Inferior parietal cortex (tissue), 1 donor: ENCODE measurements at regions not wholly inside any gene's neighbourhood (a gene's known extent, or its start where the extent isn't known, plus 50 kb on each side); places are given as distances from the start of the nearest gene placed in this dataset.

Experiments used
- DNase-seq: peaks from one replicate; pipeline ENCODE4 v3.0.0-alpha.2; 2016; ENCODE audit errors: extremely low spot score

DNA sequence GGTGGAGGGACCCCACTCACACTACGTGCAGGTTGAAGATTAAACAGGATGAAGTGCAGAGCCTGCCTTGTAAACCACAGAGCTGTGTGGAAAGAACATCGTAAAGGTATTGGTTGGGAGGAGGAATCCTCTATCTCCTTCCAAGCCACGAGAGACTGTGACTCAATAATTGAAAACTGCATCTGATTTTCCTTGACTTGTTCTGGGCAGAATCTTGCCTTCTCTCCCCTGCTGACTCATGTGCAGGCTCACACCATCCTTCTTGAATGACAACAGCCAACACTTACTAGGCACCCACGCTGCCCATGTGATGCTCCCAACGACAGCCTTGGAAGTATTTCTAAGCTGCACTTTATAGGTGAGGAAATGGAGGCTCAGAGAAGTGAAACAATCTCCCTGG lies 563.0 kb downstream of the MIAT start:
- DNase-seq = peak; percentile 25

DNA sequence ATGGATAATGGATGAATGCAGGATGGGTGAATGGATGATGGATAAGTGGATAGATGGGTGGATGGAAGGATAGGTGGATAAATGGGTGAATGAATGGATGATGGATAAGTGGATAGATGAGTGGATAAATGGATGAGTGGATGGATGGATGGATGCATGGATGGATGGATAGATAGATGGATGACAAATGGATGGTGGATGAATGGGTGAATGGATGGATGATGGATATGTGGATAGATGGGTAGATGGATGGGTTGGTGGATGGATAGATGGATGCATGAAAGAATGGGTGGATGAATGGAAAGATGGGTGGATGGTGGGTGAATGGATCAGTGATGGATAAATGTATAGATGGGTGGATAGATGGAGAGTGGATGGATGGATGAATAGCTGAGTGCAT lies 564.8 kb downstream of the MIAT start:
- DNase-seq = no peak

DNA sequence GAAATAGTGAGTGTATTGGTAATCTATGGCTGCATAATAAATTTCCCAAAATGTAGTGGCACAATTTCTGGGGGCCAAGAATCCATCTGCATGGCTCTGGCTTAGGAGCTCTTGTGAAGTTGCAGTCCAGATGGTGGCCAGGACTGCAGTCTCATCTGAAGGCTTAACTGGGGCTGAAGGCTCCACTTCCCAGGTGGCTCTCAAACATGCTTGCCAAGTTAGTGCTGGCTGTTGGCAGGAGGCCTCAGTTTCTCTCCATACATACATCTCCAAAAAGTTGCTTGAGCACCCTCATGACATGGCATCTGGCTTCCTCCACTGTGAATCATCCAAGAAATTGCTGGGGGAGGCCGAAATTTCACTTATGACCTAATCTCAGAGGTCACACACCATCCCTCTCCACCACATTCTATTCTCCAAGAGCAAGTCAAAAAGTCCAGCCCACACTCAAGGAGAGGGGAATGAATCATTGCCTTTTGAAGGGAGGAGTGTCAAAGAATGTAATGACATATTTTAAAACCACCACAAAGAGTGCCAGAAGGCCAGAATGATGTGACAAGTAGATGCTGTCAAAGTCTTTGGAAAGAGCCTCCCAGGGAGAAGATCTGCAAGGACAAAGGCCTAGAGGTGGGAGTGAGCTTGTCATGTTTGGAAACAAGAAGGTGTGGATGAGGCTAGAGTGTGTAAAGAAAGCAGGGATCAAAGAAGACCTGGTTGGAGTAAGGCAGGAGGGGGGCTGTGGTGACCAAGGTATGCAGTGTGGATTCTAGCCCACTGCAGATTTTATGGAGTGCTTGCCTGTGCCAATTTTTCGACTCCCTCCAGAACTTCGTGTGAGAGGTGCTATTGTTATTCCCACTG lies 566.2 kb downstream of the MIAT start:
- no peak for DNase-seq

DNA sequence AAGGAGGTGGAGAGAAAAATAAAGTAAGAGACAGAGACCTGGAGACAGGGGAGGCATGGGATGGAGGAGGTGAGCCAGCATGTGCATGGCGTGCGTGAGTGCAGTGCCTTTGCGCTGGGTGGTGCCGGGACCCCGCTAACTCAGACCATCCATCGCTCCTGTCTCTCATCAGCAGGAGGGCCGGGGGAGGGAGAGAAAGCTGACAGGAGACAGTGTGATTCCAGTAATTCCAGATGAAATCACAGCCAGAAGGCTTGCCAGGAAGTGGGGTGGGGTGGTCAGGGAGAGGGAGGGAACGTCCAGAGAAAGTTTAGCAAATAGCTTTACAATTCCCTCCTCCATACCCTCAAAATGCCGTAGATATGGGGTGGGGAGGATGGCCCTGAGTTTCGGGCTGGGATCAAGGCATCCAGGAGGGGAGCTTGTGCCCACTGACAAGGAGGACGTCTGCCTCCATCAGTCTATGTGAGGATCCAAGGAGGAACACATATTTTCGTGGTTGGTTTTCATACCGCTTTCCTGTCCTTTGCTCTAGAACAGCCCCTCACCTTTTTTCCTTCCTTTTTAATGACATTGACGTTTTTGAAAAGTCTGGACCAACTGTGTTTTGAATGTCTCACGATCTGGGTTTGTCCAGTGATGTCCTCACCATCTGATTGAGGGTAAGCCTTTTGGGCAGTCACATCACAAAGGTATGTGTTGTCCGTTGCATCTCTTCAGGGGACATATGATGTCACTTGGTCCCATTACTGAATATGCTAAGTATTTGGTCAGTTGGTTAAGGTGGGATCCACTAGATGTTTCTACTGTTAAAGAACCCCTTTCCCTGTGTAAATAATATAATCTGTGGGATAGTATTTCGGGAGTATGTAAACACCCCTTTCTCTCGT lies 567.3 kb downstream of the MIAT start:
- no peak for DNase-seq

DNA sequence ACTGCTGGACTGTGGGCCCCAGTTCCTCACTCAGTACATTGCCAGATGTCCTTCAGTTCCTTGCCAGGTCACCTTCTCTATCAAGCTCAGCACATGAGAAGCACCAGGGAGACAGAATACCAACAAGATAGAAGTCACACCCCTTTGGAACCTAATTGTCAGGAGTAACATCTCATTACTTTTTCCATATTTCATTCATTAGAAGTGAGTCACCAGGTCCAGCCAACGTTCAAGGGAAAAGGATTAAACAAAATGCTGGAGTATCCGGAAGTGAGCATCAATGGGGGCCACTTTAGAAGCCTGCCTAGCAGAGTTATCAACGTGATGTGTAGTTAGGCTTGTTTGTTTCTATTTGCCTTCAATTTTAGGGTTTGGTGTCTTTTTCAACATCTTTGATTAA lies 569.3 kb downstream of the MIAT start:
- no peak for DNase-seq

DNA sequence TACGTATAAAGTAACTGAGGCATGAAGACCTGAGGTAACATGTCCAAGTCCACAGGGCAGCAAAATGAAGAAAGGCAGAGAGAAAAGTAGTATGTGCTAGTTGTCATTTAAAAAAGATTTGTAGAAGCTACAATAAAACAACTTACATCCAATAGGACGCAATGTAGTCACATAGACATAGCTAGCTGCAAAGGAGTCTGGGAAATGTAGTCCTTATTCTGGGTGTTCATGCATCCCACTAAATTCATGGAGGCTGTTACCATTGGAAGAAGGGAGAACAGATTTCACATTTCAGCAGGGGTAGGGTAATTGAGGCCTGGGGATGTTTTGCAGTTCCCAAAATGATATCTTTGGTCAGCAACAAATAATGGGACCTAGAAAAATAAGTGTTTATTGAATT lies 571.4 kb downstream of the MIAT start:
- DNase-seq = no peak

DNA sequence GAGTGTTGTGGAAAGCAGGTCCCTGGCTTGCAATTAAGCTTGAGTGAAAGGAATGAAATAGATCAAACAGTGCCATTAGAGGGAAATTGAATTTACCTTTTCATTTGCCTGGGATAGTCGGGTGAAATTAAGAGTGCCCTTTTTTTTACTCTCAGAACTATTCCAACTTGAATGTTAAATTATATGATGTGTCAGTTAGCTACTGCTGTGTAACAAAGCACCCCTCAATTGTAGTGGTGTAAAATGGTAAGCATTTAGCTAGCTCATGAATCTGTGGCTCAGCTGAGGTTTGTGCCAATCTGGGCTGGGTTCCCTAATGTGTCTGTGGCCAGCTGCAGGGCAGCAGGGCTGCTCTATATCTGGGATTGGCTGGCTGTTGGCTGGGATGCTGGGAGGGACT lies 571.4 kb downstream of the MN1 start:
- no peak for DNase-seq

DNA sequence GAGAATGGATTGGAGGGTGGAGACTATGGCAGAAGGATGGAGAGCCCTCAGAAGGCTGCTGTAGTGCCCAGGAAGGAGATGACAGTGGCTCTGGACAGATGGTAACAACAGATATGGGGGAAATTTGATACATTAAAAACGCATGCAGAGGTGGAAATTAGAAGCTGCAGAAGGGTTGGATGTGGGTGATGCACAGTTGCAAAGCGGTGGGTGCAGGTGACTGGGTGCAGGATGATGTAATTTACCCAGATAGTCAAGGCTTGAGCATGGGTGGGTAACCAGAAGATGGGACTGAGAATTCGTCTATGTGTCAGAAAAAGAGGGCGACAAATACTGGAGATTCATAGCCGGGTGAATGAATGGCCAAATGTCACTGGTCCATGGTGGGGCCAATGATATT lies 570.3 kb downstream of the MN1 start:
- DNase-seq = no peak

DNA sequence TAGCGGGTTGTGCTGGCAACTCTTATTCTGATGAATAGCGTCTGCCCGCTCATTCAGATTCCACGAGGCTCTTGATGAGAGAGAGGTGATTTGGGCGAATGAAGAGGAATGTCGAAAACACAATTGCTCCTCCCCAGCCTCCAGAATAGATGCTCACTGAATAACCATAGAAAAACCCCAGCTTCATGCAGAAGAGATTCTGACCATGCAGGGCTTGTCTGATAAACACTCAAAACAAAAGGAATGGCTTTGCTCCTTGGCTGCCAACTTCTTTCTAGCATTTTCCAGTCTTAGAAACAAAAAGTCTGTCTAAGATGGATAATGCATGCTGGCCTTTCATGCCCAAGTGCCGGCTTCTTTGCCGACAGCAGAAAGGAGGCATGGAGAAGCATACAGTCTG lies 569.5 kb downstream of the MN1 start:
- no peak for DNase-seq

DNA sequence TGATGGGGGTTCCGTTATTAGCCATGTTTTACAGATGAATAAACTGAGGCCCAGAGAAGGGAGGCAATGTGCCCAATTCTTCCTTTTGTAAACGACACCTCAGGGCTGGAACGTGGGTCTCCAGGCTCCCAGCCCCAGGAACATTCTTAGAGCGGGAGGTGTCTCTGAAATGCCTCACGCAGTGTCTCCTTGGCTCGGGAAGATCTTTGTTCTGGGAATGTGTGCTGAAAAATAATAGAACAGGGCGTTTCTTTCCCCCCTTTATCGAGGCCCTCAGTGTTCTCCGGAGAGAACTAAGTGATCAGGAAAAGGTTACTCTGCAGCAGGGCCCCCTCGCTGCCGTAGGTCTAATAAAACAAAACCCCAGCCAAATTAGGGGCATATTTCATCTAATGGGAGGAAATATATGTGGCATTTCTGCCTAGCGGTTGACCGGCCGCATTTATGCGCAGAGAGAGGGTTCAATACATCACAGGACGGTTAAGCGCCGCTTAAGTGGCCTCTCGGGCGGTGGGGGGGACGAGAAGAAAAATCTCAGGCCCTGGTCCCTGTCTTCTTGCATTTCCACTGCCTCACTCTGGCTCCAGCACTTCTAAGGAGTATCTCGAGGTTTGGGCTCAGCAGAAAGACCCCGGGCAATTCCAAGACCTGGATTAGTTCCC lies 564.3 kb downstream of the MN1 start:
- no peak for DNase-seq

DNA sequence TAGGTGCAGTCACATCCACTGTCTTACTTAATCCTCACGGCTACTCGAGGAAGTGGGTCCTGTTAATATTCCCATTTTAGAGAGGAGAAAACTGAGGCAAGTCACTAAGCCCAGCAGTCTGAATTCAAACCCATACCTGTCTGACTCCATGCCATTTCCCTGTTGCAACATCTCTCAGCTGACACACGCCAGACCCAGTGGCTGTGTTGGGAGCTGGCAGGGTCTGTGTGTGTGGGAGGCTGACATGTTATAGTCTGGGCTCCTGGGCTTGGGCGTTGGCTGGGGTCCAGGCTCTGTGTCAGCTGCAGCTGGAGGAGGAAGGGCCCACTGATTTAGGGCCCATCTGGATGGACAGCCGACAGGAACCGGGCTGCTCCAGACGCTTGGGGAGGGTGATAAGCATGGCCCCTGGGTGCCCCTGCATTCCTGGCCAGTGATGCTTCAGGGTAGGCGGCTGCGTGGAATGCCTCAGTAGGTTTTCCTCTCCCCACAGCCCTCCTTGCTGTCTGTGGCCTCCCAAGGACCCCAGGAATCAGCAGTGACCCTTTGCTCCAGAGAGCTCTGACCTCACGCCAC lies 562.5 kb downstream of the MN1 start:
- DNase-seq = no peak

DNA sequence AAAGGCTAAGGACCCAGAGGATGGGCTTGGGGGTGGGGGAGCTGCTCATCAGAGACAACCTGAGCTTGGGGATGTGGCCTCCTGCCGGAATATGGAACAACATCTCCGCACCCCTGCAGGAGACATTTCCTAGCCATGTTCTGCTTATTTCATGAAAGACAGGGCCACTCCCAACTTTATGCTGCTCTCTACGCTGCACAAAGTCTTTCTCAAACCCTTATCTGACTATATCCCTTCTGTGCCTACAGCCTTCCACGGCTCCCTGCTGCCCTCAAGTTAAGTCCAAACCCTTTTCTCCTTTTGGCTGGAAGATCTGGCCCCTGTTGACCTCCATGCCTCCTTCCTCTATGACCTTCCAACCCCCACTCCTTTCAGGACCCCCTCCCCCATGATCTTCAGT lies 562.0 kb downstream of the MN1 start:
- DNase-seq = no peak

DNA sequence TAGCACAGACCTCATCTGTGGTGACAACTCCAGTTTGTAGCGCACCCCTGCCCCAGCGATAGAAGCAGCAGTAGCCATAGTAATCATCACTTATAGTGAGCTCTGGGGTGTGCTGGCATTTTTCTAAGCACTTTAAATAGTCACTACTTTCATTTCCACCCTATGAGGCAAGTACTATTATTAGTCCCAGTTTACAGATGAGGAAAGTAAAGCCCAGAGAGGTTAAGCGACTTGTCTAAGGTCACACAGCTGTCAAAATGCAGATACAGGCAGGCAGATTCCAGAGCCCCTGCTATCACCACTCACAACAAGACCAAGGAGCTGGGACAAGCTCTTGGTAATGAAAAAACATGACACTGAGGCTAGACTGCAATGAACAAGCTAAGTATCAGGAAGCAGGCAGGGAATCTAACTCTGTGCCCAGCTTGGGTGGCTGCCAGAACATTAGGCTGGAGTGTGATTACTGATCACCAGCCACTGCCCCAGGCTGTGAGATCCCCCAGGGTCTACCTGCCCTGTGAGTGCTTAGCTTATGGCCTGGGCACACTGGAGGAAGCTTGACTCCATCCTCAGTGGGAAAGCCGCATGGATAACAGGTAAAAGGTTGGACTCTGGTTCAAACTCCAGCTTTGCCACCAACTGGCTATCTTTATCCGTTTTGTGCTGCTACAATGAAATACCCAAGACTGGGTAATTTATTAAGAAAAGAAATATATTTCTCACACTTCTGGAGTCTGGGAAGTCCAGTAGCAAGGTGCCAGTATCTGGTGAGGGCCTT lies 561.1 kb downstream of the MN1 start:
- DNase-seq = no peak

DNA sequence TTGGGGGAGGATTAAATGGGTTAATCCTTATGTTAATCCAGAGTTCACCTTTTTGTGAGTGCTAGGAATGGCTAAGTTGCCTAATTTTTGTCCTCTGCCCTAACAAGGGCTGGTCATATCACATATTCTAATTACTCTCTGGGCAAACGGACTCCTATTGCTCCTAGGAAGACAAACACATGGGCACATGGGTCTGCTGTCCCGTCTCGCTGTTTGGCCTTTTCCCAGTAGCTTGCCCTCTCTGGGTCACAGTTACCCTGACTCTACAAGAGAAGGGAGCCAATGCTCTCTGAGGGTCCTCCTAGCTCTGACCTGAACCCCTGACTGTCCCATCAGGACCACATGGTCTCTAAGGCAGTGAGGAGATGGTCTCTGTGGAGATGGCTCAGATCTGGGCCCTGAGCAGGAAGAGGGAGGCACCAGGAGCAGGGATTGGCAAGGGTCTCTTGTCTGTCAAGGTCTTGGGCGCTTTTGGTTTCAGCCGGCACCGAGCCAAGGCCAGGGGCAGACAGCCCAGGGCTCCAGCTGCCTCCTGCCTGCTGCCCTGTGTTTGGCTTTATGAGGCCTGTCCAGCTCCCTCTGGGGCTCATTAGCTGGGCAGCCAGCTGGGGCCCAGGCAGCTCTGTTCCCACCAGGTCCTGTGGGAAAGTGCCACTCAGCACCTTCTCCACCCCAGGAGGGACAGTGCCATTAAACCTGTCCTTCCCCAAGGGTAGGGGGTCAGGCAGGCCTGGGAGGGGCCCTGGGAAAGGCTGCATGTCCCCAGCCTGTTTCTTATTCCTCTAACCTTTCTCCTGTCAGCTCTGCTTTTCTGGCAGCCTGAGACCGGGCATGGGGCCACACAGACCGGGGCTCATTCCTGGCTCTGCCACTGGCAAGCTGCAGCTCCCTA lies 559.9 kb downstream of the MN1 start:
- DNase-seq = no peak

DNA sequence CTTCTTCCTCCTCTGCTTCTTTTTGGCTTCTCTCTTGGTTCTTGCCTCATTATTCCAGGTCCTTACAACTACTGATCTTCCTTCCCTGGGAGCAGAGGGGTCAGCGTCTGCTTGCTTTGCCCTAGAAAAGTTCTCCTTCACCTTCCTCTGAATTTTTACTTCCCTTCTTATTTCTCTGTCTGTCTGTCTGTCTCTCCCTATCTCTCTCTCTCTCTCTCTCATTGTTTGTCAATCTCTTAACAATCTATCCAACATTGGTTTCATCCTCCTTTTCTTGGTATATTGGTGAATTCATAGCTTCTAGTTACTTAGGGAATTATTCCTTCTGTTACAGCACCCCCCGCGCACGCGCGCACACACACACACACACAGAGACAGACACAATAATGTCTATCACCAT lies 559.1 kb downstream of the MN1 start:
- no peak for DNase-seq

DNA sequence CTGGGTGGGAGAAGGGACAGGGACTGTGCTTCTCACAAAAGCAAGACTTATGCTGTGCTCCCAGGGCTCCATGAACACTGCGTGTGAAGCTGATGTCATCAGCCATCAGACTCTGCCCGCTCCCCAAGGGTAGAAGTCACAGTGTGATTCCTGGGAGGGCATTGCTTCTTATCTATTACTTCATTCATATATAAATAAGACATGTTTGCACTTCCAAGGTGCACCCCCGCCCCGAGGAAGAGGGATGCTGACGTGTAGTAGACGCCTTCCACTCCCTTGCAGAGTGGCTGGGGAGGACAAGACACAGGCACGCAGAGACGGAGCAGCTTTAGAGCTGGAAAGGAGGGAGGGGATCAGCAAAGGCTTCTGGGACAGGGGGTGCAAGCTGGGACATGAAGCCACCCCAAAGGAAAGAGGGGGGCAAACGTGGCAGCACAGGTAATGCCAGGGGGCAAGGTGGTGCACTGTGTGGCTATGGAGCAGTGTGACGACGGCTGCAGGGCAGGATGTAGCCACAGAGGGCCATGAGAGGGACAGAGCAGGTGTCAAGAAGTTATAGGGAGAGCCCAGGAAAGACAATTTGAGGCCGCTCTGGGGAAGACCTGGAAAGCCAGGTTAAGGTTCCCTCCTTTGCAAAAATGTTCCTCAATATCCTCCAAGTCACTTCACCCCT lies 558.5 kb downstream of the MN1 start:
- no peak for DNase-seq

DNA sequence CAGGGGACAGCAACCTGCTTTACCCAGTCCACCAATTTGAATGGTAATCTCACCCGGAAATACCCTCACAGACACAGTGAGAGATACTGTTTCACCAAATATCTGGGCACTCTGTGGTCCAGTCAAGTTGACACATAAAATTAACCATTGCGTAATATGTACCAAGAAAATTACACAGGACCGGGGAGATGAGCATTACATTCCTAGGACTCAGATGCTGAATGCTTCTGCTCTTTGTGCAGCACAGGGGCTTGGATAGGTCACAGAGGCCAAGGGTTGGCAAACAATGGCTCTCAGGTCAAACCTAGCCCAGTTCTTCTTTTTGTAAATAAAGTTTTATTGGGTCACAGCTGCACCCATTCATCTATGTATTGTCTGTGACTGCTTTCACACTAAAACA lies 557.2 kb downstream of the MN1 start:
- DNase-seq = no peak

DNA sequence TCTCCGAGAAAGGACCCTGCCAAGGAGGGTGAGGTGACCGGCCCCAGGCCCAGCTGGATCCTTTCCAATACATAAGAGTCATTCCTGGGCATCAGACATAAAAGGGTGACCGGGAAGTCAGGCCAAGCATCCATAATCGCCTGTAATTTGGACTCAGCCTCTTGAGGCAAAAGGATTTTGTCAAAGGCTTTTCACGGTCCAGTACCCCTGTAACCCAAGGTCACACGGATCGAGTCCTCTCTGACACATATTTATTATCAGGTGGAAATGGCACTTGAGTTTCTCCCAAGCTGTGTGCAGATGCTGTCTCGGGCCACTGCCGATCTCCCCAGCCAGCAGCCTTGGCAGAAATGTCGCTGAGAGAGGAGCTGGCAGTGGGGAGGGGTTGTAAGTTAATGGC lies 556.5 kb downstream of the MN1 start:
- DNase-seq = no peak

DNA sequence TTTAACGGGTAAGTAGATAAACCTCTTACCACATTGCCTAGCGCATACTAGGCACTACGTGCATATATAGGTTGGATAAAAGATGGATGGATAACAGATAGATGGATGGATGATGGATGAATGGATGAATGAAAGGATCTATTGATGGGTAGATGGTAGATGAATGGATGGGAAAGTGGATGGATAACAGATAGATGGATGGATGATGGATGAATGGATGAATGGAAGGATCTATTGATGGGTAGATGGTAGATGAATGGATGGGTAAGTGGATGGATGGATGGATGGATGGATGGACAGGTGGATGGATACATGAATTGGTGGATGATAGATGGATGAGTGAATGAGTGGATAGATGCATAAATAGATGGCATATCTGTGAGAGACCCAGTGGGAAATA lies 555.0 kb downstream of the MN1 start:
- no peak for DNase-seq
